Activated CD4-positive, alpha-beta T cell treated with anti-CD3 and anti-CD28 coated beads for 48 hours (primary cell): ENCODE measurements at regions not wholly inside any gene's neighbourhood (a gene's known extent, or its start where the extent isn't known, plus 50 kb on each side); places are given as distances from the start of the nearest gene placed in this dataset.
"Not testable (repeated sequence)": the region's sequence is repeated elsewhere in the genome, so short reads cannot be mapped to it uniquely, and the experiment has no call there.

Experiments
- DNase-seq: peaks from one replicate; pipeline ENCODE4 v3.0.0-alpha.2; 2020

DNA sequence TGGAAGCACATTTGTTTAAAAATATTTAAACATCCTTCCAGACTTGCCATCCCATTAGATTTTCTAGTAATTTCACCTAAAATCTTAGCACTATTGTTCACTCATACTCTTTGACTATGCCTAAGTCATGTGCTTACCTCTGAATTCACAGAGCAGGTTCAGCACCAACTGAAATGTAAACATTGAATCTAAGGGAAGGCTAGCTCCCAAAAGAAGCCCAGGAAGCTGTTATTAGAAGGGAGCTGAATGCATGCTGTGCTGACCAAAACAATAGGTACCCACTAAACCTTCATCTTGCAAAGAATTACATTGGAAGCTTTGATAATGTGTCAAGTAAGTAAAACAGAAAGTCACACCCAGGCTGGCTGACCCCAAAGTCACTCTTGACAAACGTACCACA, 571.3 kb downstream of the GABRG2 start:
- DNase-seq, result no peak

DNA sequence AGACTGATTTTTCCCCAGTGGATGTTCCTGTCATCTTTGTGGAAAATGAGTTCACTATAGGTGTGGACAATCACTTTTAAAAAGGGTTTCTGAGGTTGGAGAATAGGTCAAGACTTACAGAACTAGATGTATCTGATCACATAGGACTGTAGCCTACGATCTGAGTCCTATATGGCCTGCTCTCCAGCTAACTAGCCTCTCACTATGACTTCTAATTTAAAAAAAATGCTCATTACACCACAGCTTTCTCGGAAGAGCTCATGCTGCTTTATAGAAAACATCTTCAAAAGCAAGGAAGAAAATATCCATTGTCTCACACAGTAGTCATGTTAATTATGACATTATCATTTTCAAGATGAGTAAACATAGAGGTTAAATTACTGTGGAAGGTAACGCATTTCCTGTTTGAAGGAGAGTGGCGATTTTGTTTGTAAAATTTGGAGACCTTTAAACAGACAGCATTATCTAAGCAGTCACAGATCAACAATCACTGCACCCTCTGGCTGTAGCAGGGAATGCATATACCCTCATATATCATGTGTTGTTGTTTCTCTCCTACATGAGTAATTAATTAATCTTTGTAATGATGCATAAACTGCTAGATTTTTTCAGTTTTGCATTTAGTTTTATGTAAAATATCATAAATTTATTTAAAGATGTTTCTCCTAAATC, 573.7 kb downstream of the GABRG2 start:
- DNase-seq, result no peak

DNA sequence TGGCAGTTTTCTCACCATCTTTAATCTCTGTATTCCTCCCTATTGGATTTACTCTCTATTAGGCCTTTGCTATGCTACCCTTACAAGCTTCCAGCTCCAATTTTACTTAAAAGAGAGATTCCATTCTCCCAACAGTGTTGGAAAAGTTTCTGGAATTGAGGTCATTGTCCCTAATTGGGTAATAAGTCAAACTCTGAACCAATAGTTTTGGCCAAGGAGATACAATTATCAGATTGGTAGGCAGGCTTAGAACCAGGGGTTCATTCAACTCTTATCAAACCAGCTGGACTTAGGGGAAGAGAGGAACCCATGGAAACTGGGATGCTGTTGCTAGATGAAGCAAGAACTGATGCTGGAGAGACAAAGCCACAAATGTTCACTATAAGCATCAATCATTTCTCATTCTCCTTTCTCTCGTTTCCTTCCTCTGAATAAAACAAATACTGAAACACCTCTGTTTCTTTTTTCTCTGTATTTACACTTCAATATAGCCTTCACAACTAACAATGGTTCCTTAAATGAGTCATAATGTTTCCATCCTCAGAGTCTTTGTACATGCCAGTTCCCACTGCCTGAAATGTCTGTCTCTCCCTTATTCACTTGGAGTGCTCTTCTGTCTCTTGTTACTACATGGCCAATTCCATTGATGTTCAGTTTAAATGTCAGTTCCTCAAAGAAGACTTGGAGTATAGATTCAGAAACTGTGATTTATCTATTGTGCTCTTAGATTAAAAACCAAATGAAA, 587.3 kb downstream of the GABRG2 start:
- DNase-seq, result no peak

DNA sequence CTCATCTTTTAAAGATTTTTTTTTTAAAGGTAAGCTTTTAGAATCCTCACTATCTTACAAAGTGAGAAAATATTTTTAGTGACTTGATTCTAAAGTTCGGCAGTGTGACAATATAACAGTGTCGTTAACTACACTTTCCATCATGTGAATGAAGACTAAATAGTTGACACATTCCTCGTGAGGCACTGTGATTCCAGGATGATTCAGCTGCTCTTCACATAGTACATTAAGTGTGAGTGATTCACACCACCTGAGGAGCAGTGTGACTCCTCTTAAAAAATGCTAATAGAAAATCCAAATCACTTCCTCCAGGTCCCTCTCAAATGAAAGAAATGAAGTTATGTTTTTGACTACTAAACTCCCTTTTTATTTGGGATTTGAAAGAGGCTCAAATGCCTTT, 589.5 kb downstream of the GABRG2 start:
- DNase-seq, result no peak

GRCh38 chr5:162664846-162665245, 597.3 kb downstream of the GABRG2 start:
- no peak for DNase-seq

GRCh38 chr5:162668926-162669325, 601.4 kb downstream of the GABRG2 start:
- no peak for DNase-seq

GRCh38 chr5:162672061-162672460, 604.5 kb downstream of the GABRG2 start:
- DNase-seq, result no peak

DNA sequence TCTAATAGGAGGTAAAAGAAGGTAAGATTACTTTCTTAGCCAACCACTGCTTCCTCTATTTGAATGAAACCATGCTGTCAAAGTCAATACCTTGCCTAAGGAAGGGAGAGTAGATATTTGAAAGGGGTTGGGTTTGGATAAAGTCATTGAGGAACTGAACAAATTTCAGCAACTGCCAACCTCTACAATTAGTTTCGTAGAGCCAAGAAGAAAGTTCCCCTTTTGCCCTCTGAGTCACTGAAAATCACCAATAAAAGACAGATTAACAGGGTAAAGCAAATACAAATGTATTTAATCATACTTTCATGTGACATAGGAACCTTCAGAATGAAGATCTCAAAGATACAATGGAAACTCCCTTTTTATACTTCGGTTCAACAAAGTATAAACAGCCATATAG, 615.7 kb downstream of the GABRG2 start:
- DNase-seq, result no peak

DNA sequence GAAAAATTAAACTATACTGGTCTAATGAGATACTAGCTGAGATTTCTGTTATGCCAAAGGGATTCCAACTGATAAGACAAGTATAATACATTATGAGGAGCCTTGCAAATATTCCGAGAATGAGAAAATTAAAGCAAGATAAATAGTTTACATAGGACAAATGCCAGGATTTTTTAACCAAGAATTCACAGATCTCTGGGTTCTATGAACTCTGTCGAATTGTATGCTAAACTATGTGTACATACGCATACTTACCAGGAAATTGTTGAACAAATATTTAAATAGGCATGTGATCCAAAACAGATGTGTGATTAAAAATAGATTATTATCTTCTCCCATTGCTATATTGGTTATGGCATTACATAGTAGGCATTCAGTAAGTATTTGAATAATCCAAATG, 616.6 kb downstream of the GABRG2 start:
- DNase-seq, result no peak

GRCh38 chr5:162685302-162685701, 617.7 kb downstream of the GABRG2 start:
- no peak for DNase-seq

DNA sequence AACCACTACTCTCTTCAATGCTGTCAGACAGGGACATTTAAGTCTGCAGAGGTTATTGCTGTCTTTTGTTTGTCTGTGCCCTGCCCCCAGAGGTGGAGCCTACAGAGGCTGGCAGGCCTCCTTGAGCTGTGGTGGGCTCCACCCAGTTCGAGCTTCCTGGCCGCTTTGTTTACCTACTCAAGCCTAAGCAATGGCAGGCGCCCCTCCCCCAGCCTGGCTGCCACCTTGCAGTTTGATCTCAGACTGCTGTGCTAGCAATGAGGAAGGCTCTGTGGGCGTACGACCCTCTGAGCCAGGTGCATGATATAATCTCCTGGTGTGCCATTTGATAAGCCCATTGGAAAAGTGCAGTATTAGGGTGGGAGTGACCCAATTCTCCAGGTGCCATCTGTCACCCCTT, 628.7 kb downstream of the GABRG2 start:
- DNase-seq, result not testable (repeated sequence)

GRCh38 chr5:162699361-162699760, 631.8 kb downstream of the GABRG2 start:
- DNase-seq, result no peak

GRCh38 chr5:162703914-162704313, 636.3 kb downstream of the GABRG2 start:
- no peak for DNase-seq

- DNase-seq, result no peak
Observed at GRCh38 chr5:162711244-162711643, 643.7 kb downstream of the GABRG2 start.

DNA sequence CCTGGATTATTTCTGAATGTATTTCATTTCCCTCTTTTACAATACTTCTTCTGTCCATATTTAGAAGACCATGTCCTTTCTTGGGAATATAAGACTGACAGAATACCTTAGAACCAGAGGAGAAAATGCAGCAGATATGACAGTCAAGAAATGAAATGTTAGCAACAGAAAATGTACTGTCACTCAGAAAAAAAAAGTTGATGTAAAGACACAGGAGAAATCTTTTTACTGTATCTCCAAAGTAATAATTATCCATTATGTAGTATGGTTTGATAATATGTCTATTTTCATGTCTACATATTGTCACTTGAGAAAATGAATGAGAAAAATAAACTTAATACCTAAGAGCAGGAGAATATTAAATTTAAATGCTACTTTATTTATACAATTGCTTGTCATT, 652.1 kb downstream of the GABRG2 start:
- DNase-seq, result no peak

GRCh38 chr5:162721125-162721524, 653.6 kb downstream of the GABRG2 start:
- no peak for DNase-seq

GRCh38 chr5:162752612-162753011, 684.8 kb upstream of the CCNG1 start:
- DNase-seq, result no peak

- DNase-seq, result no peak
Observed at GRCh38 chr5:162762119-162762518, 675.3 kb upstream of the CCNG1 start.

DNA sequence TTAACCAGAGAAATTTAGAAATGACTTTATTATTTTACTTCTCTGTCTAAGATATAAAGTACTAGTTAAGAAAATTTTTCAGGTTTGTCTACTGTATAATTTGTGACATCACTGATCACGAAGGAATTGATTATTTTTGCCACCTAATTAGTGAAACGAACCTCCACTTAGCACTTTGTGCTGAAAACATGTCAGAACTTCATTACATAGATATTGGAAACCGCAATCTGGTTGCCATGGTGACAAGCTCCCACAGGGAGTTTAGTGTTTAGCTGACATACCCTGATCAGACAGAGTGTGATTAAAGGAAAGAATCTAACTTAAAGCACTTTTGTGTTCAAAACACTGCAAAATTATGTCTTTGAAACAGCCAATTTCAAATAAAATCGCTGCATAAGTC, 668.4 kb upstream of the CCNG1 start:
- DNase-seq, result no peak

DNA sequence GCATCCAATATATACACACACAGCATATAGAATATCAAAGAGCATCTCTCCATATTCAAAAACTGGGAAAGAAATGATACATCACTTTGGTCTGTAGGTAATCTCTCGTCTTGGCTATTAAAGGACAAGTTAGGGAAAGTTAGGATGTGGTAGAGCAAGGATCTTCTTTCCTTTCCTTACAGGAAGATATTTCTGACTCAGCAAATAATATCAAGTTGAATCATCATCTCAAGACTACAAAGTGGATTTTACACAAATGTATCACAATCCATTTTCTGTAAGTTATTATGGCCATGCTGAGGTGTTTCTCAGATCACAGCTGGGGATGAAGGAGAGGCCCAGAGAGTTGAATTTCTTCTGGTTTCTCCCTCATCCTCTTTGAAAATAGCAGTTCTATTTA, 651.7 kb upstream of the CCNG1 start:
- no peak for DNase-seq

- no peak for DNase-seq
Observed at GRCh38 chr5:162786234-162786633, 651.2 kb upstream of the CCNG1 start.

GRCh38 chr5:162796507-162796906, 640.9 kb upstream of the CCNG1 start:
- no peak for DNase-seq

GRCh38 chr5:162800301-162800700, 637.1 kb upstream of the CCNG1 start:
- no peak for DNase-seq

GRCh38 chr5:162801235-162801634, 636.2 kb upstream of the CCNG1 start:
- no peak for DNase-seq

DNA sequence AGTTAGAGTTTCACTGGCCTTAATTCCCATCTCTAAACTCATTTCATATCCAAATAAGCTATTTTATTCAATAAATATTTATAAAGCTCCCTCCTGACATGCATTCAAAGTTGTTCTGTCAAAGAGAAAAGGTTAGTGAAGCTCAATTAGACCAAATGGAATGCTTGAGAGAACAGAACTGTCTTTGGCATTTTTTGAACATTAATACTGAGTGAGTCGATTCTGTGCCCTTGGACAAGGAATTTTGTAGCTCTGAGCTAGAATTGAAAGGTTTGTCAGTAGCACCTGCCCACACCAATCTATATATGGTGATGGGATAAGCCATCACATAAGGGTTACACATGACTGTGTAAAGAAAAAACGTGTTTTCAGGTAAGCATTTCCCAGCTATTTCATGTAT, 631.2 kb upstream of the CCNG1 start:
- DNase-seq, result no peak
